ENCODE measurements at regions not wholly inside any gene's neighbourhood (a gene's known extent, or its start where the extent isn't known, plus 50 kb on each side); places are given as distances from the start of the nearest gene placed in this dataset.
"Not testable (repeated sequence)": the region's sequence is repeated elsewhere in the genome, so short reads cannot be mapped to it uniquely, and the experiment has no call there.

- TF ChIP-seq POLR2A (IDR thresholded peaks at IDR 0.05) (no peak), CTCF (IDR thresholded peaks at IDR 0.05) (no peak), EP300 (IDR thresholded peaks at IDR 0.05) (no peak)
- Histone ChIP-seq H3K27me3 (no peaks in the 10 kb centered on the region), H3K27ac (no peak overlapping the region), H3K4me3 (no peak overlapping the region), H3K4me1 (ENCODE audit: insufficient read depth) (no peaks in the 10 kb centered on the region), H3K9me3 (no peaks in the 10 kb centered on the region), H3K36me3 (no peaks in the 10 kb centered on the region)
- intact Hi-C loops (cut with DNase I), result no loop called here
- DNase-seq, result no peak
- WGBS, 3 donors, result 53 to 60% (median 58%) methylated on average over 4 of the region's 4 CpGs
These were observed 230.8 kb downstream of the CYLC2 start for GRCh38 chr9:103225702-103226646.

GRCh38 chr9:103226647-103227013 lies 231.5 kb downstream of the CYLC2 start:
- intact Hi-C loops (cut with DNase I), result no loop called here
- Histone ChIP-seq H3K36me3 (no peaks in the 10 kb centered on the region), H3K27me3 (no peaks in the 10 kb centered on the region), H3K27ac (no peak overlapping the region), H3K4me3 (no peak overlapping the region), H3K4me1 (ENCODE audit: insufficient read depth) (no peaks in the 10 kb centered on the region), H3K9me3 (no peaks in the 10 kb centered on the region)
- 80 to 89% (median 83%) methylated on average over 1 of the region's 1 CpG for WGBS, 3 donors
- TF ChIP-seq CTCF (IDR thresholded peaks at IDR 0.05) (no peak), POLR2A (IDR thresholded peaks at IDR 0.05) (no peak), EP300 (IDR thresholded peaks at IDR 0.05) (no peak)
- DNase-seq, result no peak

GRCh38 chr9:103237571-103238109 lies 242.5 kb downstream of the CYLC2 start:
- intact Hi-C loops (cut with DNase I); H3K9me3 ChIP-seq; H3K27me3 ChIP-seq; DNase-seq; H3K27ac ChIP-seq; H3K4me1 ChIP-seq (ENCODE audit: insufficient read depth); H3K36me3 ChIP-seq; H3K4me3 ChIP-seq: not testable (repeated sequence)
- 81 to 85% (median 85%) methylated on average over 23 to 24 of the region's 24 CpGs for WGBS, 3 donors

- TF ChIP-seq POLR2A (IDR thresholded peaks at IDR 0.05) (no peak), EP300 (IDR thresholded peaks at IDR 0.05) (no peak), CTCF (IDR thresholded peaks at IDR 0.05) (no peak)
- WGBS, 3 donors, result 23 to 31% (median 28%) methylated on average over 1 of the region's 1 CpG
- no peak overlapping the region for H3K4me3 ChIP-seq
- H3K27ac ChIP-seq, result no peak overlapping the region
- H3K27me3 ChIP-seq, result no peaks in the 10 kb centered on the region
- DNase-seq, result no peak
- no peaks in the 10 kb centered on the region for H3K4me1 ChIP-seq (ENCODE audit: insufficient read depth)
- H3K36me3 ChIP-seq, result no peaks in the 10 kb centered on the region
- no peaks in the 10 kb centered on the region for H3K9me3 ChIP-seq
- intact Hi-C loops (cut with DNase I), result loop anchor here in 1 of 4 donors (10.0 kb wide), 1 partner anchor 53 kb away; no protein-coding TSS in a partner anchor
These were observed 246.9 kb downstream of the CYLC2 start for GRCh38 chr9:103242025-103242424.

GRCh38 chr9:103242486-103242885 lies 247.4 kb downstream of the CYLC2 start:
- H3K9me3 ChIP-seq, result no peaks in the 10 kb centered on the region
- TF ChIP-seq CTCF (IDR thresholded peaks at IDR 0.05) (no peak), EP300 (IDR thresholded peaks at IDR 0.05) (no peak), POLR2A (IDR thresholded peaks at IDR 0.05) (no peak)
- H3K36me3 ChIP-seq, result no peaks in the 10 kb centered on the region
- H3K4me3 ChIP-seq, result no peak overlapping the region
- no peaks in the 10 kb centered on the region for H3K27me3 ChIP-seq
- DNase-seq, result no peak
- H3K27ac ChIP-seq, result no peak overlapping the region
- H3K4me1 ChIP-seq (ENCODE audit: insufficient read depth), result no peaks in the 10 kb centered on the region
- WGBS, 3 donors, result 89 to 92% (median 91%) methylated on average over 2 of the region's 2 CpGs
- intact Hi-C loops (cut with DNase I), result loop anchor here in 1 of 4 donors (10.0 kb wide), 1 partner anchor 52 kb away; no protein-coding TSS in a partner anchor
